Glutamatergic neuron (in vitro differentiated cells): ENCODE measurements at regions not wholly inside any gene's neighbourhood (a gene's known extent, or its start where the extent isn't known, plus 50 kb on each side); places are given as distances from the start of the nearest gene placed in this dataset.
A peak's percentile ranks its signal among the peaks of the same experiment; 100 is the strongest.

Experiments used
- DNase-seq: peaks from one replicate; pipeline ENCODE4 v3.0.0; 2022
- H3K27ac Mint-ChIP-seq: one replicate; pipeline ENCODE4 v1.8.0; 2020; ENCODE audit warnings: mild to moderate bottlenecking, mixed read lengths, inconsistent platforms; ENCODE audit not compliant: unreplicated experiment
- H3K27me3 Mint-ChIP-seq: one replicate; pipeline ENCODE4 v1.8.0; 2020; ENCODE audit warnings: mild to moderate bottlenecking, moderate library complexity, mixed read lengths, inconsistent platforms; ENCODE audit not compliant: unreplicated experiment
- H3K36me3 Mint-ChIP-seq: one replicate; pipeline ENCODE4 v1.8.0; 2020; ENCODE audit warnings: mild to moderate bottlenecking, mixed read lengths, inconsistent platforms; ENCODE audit not compliant: unreplicated experiment
- H3K4me1 Mint-ChIP-seq: one replicate; pipeline ENCODE4 v1.8.0; 2020; ENCODE audit warnings: mild to moderate bottlenecking, low read depth, mixed read lengths, inconsistent platforms; ENCODE audit not compliant: unreplicated experiment
- H3K4me3 Mint-ChIP-seq: one replicate; pipeline ENCODE4 v1.8.0; 2020; ENCODE audit warnings: mild to moderate bottlenecking, mixed read lengths, inconsistent platforms; ENCODE audit not compliant: unreplicated experiment
- H3K9me3 Mint-ChIP-seq: one replicate; pipeline ENCODE4 v1.8.0; 2020; ENCODE audit warnings: mild to moderate bottlenecking, moderate library complexity, mixed read lengths, inconsistent platforms; ENCODE audit not compliant: unreplicated experiment
- TF ChIP-seq, protein P1 (sequence below): fragments of 200-600 bp; sonication (generic); IDR thresholded peaks from one replicate; pipeline ENCODE4 v1.5.0; 2021; ENCODE audit not compliant: partially characterized antibody, unreplicated experiment

DNA sequence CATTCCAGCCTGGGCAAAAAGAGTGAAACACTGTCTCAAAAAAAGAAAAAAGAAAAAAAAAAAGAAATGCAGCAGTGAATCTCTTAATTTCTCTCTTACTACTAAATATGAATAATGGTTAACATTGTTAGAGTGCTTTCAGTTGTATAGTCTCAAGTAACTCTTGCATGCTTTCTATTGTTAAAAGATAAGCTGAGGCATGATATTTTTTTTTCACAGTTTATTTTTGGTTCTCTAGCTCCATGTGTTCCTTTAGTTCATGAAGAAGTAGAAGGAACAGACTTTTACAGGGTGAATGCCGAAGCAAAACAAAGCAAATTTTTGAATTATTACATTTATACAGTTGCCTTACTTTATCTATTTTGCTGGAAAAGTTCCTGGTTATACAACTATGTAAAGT lies 1180.9 kb downstream of the OTOL1 start:
- no peak for DNase-seq
- H3K27ac Mint-ChIP-seq: no peak overlapping the region
- H3K9me3 Mint-ChIP-seq: no peaks in the 10 kb centered on the region
- no peak overlapping the region for H3K4me3 Mint-ChIP-seq
- H3K36me3 Mint-ChIP-seq: no peaks in the 10 kb centered on the region
- H3K4me1 Mint-ChIP-seq: peaks cover 17% of the 10 kb centered on the region
- TF ChIP-seq, protein P1, sequence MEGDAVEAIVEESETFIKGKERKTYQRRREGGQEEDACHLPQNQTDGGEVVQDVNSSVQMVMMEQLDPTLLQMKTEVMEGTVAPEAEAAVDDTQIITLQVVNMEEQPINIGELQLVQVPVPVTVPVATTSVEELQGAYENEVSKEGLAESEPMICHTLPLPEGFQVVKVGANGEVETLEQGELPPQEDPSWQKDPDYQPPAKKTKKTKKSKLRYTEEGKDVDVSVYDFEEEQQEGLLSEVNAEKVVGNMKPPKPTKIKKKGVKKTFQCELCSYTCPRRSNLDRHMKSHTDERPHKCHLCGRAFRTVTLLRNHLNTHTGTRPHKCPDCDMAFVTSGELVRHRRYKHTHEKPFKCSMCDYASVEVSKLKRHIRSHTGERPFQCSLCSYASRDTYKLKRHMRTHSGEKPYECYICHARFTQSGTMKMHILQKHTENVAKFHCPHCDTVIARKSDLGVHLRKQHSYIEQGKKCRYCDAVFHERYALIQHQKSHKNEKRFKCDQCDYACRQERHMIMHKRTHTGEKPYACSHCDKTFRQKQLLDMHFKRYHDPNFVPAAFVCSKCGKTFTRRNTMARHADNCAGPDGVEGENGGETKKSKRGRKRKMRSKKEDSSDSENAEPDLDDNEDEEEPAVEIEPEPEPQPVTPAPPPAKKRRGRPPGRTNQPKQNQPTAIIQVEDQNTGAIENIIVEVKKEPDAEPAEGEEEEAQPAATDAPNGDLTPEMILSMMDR: no peak
- H3K27me3 Mint-ChIP-seq: no peaks in the 10 kb centered on the region

GRCh38 chr3:162678941-162679340 lies 1182.3 kb downstream of the OTOL1 start:
- Mint-ChIP-seq H3K4me1 (peaks cover 17% of the 10 kb centered on the region), H3K9me3 (no peaks in the 10 kb centered on the region), H3K36me3 (no peaks in the 10 kb centered on the region), H3K27ac (peak overlapping the region; percentile 38), H3K4me3 (no peak overlapping the region), H3K27me3 (no peaks in the 10 kb centered on the region)
- DNase-seq: no peak
- TF ChIP-seq, protein P1: no peak

DNA sequence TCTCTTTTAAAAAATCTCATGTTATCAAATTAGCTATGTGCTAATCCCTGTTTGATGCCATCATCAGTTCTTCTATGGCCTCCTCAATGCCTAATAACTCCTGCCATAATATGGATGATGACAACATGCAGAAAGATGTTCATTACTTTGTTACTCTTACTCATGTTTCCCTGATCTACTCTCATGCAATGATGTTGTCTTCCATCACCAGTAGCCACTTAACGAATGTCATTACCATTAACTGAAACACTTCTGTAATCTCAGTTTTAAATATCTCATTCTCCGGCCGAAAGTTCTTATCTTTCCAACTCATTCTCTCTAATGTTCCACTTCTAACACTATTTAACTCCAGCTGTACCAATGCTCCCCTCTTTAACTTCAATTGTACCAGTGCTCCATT lies 1187.7 kb downstream of the OTOL1 start:
- no peaks in the 10 kb centered on the region for H3K9me3 Mint-ChIP-seq
- TF ChIP-seq, protein P1: no peak
- no peaks in the 10 kb centered on the region for H3K36me3 Mint-ChIP-seq
- DNase-seq: no peak
- no peaks in the 10 kb centered on the region for H3K27me3 Mint-ChIP-seq
- peaks cover 7% of the 10 kb centered on the region for H3K4me1 Mint-ChIP-seq
- H3K4me3 Mint-ChIP-seq: no peak overlapping the region
- no peak overlapping the region for H3K27ac Mint-ChIP-seq

GRCh38 chr3:162699291-162699690 lies 1202.7 kb downstream of the OTOL1 start:
- TF ChIP-seq, protein P1: no peak
- Mint-ChIP-seq H3K27me3 (no peaks in the 10 kb centered on the region), H3K36me3 (no peaks in the 10 kb centered on the region), H3K9me3 (no peaks in the 10 kb centered on the region), H3K4me3 (no peak overlapping the region), H3K4me1 (peaks cover 3% of the 10 kb centered on the region), H3K27ac (no peak overlapping the region)
- no peak for DNase-seq

- Mint-ChIP-seq H3K4me1 (peaks cover 3% of the 10 kb centered on the region), H3K9me3 (no peaks in the 10 kb centered on the region), H3K27ac (no peak overlapping the region), H3K27me3 (no peaks in the 10 kb centered on the region), H3K36me3 (no peaks in the 10 kb centered on the region), H3K4me3 (no peak overlapping the region)
- no peak for DNase-seq
- TF ChIP-seq, protein P1: no peak
Observed at GRCh38 chr3:162701211-162701610, 1204.6 kb downstream of the OTOL1 start.
